Fibroblast of lung (primary cell): ENCODE measurements at regions not wholly inside any gene's neighbourhood (a gene's known extent, or its start where the extent isn't known, plus 50 kb on each side); places are given as distances from the start of the nearest gene placed in this dataset.

ENCODE experiments used
- DNase-seq, 2 donors: peaks; one replicate each; pipeline versions ENCODE4 v3.0.0 to v3.0.0-alpha.2; 2010; ENCODE audit warnings: low read depth in 2 of 2
- H2AFZ ChIP-seq: 2 replicates; pipeline ENCODE4 v1.5.1; 2012; ENCODE audit warnings: low read length, control low read depth, inconsistent platforms
- H3K27ac ChIP-seq: 2 replicates; pipeline ENCODE4 v1.5.1; 2011; ENCODE audit warnings: low read length, control low read depth; ENCODE audit not compliant: insufficient read depth
- H3K27me3 ChIP-seq: 2 replicates; pipeline ENCODE4 v1.5.1; 2011; ENCODE audit warnings: mild to moderate bottlenecking, low read length; ENCODE audit not compliant: control insufficient read depth, insufficient read depth
- H3K36me3 ChIP-seq: 2 replicates; pipeline ENCODE4 v1.5.1; 2011; ENCODE audit warnings: low read length; ENCODE audit not compliant: control insufficient read depth, insufficient read depth
- H3K4me1 ChIP-seq: 2 replicates; pipeline ENCODE4 v1.5.1; 2011; ENCODE audit warnings: low read length; ENCODE audit not compliant: control insufficient read depth, insufficient read depth; ENCODE audit errors: extremely low read depth
- H3K4me2 ChIP-seq: 2 replicates; pipeline ENCODE4 v1.5.1; 2011; ENCODE audit warnings: low read length, control low read depth; ENCODE audit not compliant: insufficient read depth; ENCODE audit errors: extremely low read depth
- H3K4me3 ChIP-seq, 4 experiments: fragments of 200-600 bp in 1 of 4; sonication (generic) in 1 of 4; replicated peaks in 1 of 4; 2 replicates each; pipeline ENCODE4 v1.5.1; 2011 to 2016; ENCODE audit warnings: low read length in 4 of 4, low read depth in 3 of 4, mild to moderate bottlenecking in 3 of 4, control low read depth in 2 of 4, inconsistent platforms in 1 of 4, mixed read lengths in 1 of 4; ENCODE audit not compliant: insufficient read depth in 1 of 4; ENCODE audit errors: control extremely low read depth in 1 of 4
- H3K79me2 ChIP-seq: 2 replicates; pipeline ENCODE4 v1.5.1; 2012; ENCODE audit warnings: mild to moderate bottlenecking, low read length, inconsistent platforms; ENCODE audit not compliant: control insufficient read depth, insufficient read depth
- H3K9ac ChIP-seq: 2 replicates; pipeline ENCODE4 v1.5.1; 2011; ENCODE audit warnings: mild to moderate bottlenecking, low read length, control low read depth; ENCODE audit not compliant: insufficient read depth
- H3K9me3 ChIP-seq: 2 replicates; pipeline ENCODE4 v1.5.1; 2012; ENCODE audit warnings: low read depth, low read length; ENCODE audit not compliant: control insufficient read depth, insufficient read depth
- H4K20me1 ChIP-seq: 2 replicates; pipeline ENCODE4 v1.5.1; 2011; ENCODE audit warnings: low read length; ENCODE audit not compliant: control insufficient read depth, insufficient read depth; ENCODE audit errors: extremely low read depth
- CTCF ChIP-seq, 2 donors: IDR thresholded peaks in 1 of 2; conservative IDR thresholded peaks in 1 of 2; 1 replicate in 1 of 2; 2 replicates in 1 of 2; pipeline ENCODE4 v1.5.1; 2011 to 2012; ENCODE audit warnings: low read length in 2 of 2, control low read depth in 1 of 2, inconsistent platforms in 1 of 2, low read depth in 1 of 2, mild to moderate bottlenecking in 1 of 2
- EZH2 ChIP-seq: IDR thresholded peaks from 2 replicates; pipeline ENCODE4 v1.5.1; 2012; ENCODE audit warnings: low read length, control low read depth, mild to moderate bottlenecking; ENCODE audit errors: missing control alignments

- H3K4me1 ChIP-seq: no peaks in the 10 kb centered on the region
- H3K79me2 ChIP-seq: no peaks in the 10 kb centered on the region
- H3K9me3 ChIP-seq: no peaks in the 10 kb centered on the region
- H3K27ac ChIP-seq: no peak overlapping the region
- DNase-seq: no peak
- H3K27me3 ChIP-seq: no peaks in the 10 kb centered on the region
- no peak overlapping the region for H2AFZ ChIP-seq
- TF ChIP-seq EZH2 (no peak), CTCF (conservative IDR thresholded peaks at IDR 0.05 in 1 of 2, IDR thresholded peaks at IDR 0.05 in 1 of 2; ENCODE audit: low read depth in 1 of 2, low read length in 2 of 2) (no peak)
- H3K36me3 ChIP-seq: no peaks in the 10 kb centered on the region
- H3K4me2 ChIP-seq: no peak overlapping the region
- no peak overlapping the region for H3K4me3 ChIP-seq
- H4K20me1 ChIP-seq: no peaks in the 10 kb centered on the region
- H3K9ac ChIP-seq: no peak overlapping the region
Measured at GRCh38 chr7:111642373-111642772, 80.1 kb upstream of the IMMP2L start.

- Histone ChIP-seq H3K36me3 (no peaks in the 10 kb centered on the region), H2AFZ (no peak overlapping the region), H3K79me2 (no peaks in the 10 kb centered on the region), H3K4me2 (no peak overlapping the region), H3K27me3 (no peaks in the 10 kb centered on the region), H3K4me1 (no peaks in the 10 kb centered on the region), H3K9ac (no peak overlapping the region), H3K9me3 (no peaks in the 10 kb centered on the region), H3K27ac (no peak overlapping the region), H3K4me3 (no peak overlapping the region), H4K20me1 (no peaks in the 10 kb centered on the region)
- TF ChIP-seq EZH2: no peak
- no peak for TF ChIP-seq CTCF (conservative IDR thresholded peaks at IDR 0.05 in 1 of 2, IDR thresholded peaks at IDR 0.05 in 1 of 2; ENCODE audit: low read depth in 1 of 2, low read length in 2 of 2)
- no peak for DNase-seq
Measured at GRCh38 chr7:111640416-111640815, 78.1 kb upstream of the IMMP2L start.

- Histone ChIP-seq H3K4me1 (no peaks in the 10 kb centered on the region), H2AFZ (no peak overlapping the region), H4K20me1 (no peaks in the 10 kb centered on the region), H3K27ac (no peak overlapping the region), H3K9me3 (no peaks in the 10 kb centered on the region), H3K27me3 (no peaks in the 10 kb centered on the region), H3K9ac (no peak overlapping the region), H3K79me2 (no peaks in the 10 kb centered on the region), H3K4me2 (peak overlapping the region; percentile 19), H3K4me3 (no peak overlapping the region), H3K36me3 (no peaks in the 10 kb centered on the region)
- DNase-seq: peak in 1 of 2 donors; percentile 95
- TF ChIP-seq EZH2 (no peak), CTCF (conservative IDR thresholded peaks at IDR 0.05 in 1 of 2, IDR thresholded peaks at IDR 0.05 in 1 of 2; ENCODE audit: low read depth in 1 of 2, low read length in 2 of 2) (no peak)
Measured at GRCh38 chr7:111639934-111640333, 77.6 kb upstream of the IMMP2L start.
